HEK293 (cell line): ENCODE measurements at regions not wholly inside any gene's neighbourhood (a gene's known extent, or its start where the extent isn't known, plus 50 kb on each side); places are given as distances from the start of the nearest gene placed in this dataset.

Experiments used
- CTCF ChIA-PET: fragments of 350-600 bp; formaldehyde crosslinking; extraction: SDS; loops from one replicate; lab custom pipeline; 2021; ENCODE audit warnings: antibody characterized with exemption; lab: Yijun Ruan, JAX
- POLR2A ChIA-PET: fragments of 300-600 bp; formaldehyde crosslinking; extraction: SDS; loops from one replicate; lab custom pipeline; 2020; ENCODE audit warnings: antibody characterized with exemption, inconsistent platforms; lab: Yijun Ruan, JAX
- H3K27ac ChIP-seq: fragments of 200-500 bp; sonication (Bioruptor generic); 2 replicates; pipeline ENCODE4 v1.5.1; 2014; ENCODE audit warnings: low read depth, low read length, control low read depth, inconsistent platforms; ENCODE audit errors: extremely low read depth
- H3K36me3 ChIP-seq, 2 experiments: fragments of 200-500 bp in 1 of 2; sonication (Bioruptor generic) in 1 of 2; 1 replicate in 1 of 2; 2 replicates in 1 of 2; pipeline ENCODE4 v1.5.1; 2014 to 2017; ENCODE audit warnings: inconsistent platforms in 2 of 2, low read length in 2 of 2; ENCODE audit not compliant: control insufficient read depth in 2 of 2, insufficient read depth in 1 of 2
- H3K4me1 ChIP-seq: fragments of 200-500 bp; sonication (Bioruptor generic); 2 replicates; pipeline ENCODE4 v1.5.1; 2014; ENCODE audit warnings: mild to moderate bottlenecking, low read length, inconsistent platforms; ENCODE audit not compliant: control insufficient read depth, insufficient read depth
- H3K4me3 ChIP-seq: 2 replicates; pipeline ENCODE4 v1.5.1; 2011; ENCODE audit warnings: low read depth, mild to moderate bottlenecking, control low read depth, low read length, moderate library complexity
- H3K9me3 ChIP-seq: fragments of 200-500 bp; sonication (Bioruptor generic); 2 replicates; pipeline ENCODE4 v1.5.1; 2014; ENCODE audit warnings: low read depth, low read length, inconsistent platforms; ENCODE audit not compliant: control insufficient read depth, insufficient read depth
- HOXD13 ChIP-seq: sonication (generic); formaldehyde crosslinking; IDR thresholded peaks from 2 replicates; pipeline ENCODE4 v1.8.0; 2022; ENCODE audit warnings: missing genetic modification reagents, borderline replicate concordance
- IKZF3 ChIP-seq: fragments of 450-650 bp; IDR thresholded peaks from 2 replicates; pipeline ENCODE4 v1.5.0; 2018; ENCODE audit warnings: missing biosample characterization, mild to moderate bottlenecking, missing genetic modification characterization, moderate library complexity
- KLF10 ChIP-seq: fragments of 450-650 bp; IDR thresholded peaks from 2 replicates; pipeline ENCODE4 v1.5.1; 2018; ENCODE audit warnings: missing biosample characterization, mild to moderate bottlenecking, missing genetic modification characterization
- KLF8 ChIP-seq: fragments of 450-650 bp; formaldehyde crosslinking; IDR thresholded peaks from 2 replicates; pipeline ENCODE4 v1.5.1; 2016; ENCODE audit warnings: missing biosample characterization, missing genetic modification characterization
- OVOL3 ChIP-seq: fragments of 450-650 bp; formaldehyde crosslinking; IDR thresholded peaks from 2 replicates; pipeline ENCODE4 v1.5.1; 2016; ENCODE audit warnings: missing biosample characterization, missing genetic modification characterization
- SP3 ChIP-seq: fragments of 450-650 bp; formaldehyde crosslinking; IDR thresholded peaks from 2 replicates; pipeline ENCODE4 v1.5.1; 2016; ENCODE audit warnings: missing biosample characterization, missing genetic modification characterization
- SP7 ChIP-seq: fragments of 450-650 bp; formaldehyde crosslinking; IDR thresholded peaks from 2 replicates; pipeline ENCODE4 v1.5.1; 2016; ENCODE audit warnings: missing biosample characterization, missing genetic modification characterization
- ZBTB10 ChIP-seq: fragments of 450-650 bp; formaldehyde crosslinking; IDR thresholded peaks from 2 replicates; pipeline ENCODE4 v1.5.1; 2016; ENCODE audit warnings: missing biosample characterization, missing genetic modification characterization
- ZBTB11 ChIP-seq: fragments of 450-650 bp; formaldehyde crosslinking; conservative IDR thresholded peaks from 2 replicates; pipeline ENCODE4 v1.5.1; 2016; ENCODE audit warnings: low read depth, missing biosample characterization, missing genetic modification characterization
- ZBTB8A ChIP-seq: fragments of 450-650 bp; formaldehyde crosslinking; IDR thresholded peaks from 2 replicates; pipeline ENCODE4 v1.5.1; 2016; ENCODE audit warnings: missing biosample characterization, missing genetic modification characterization
- ZNF10 ChIP-seq: fragments of 450-650 bp; formaldehyde crosslinking; IDR thresholded peaks from 2 replicates; pipeline ENCODE4 v1.5.1; 2017; ENCODE audit warnings: missing biosample characterization, missing genetic modification characterization
- ZNF112 ChIP-seq: fragments of 450-650 bp; formaldehyde crosslinking; IDR thresholded peaks from 2 replicates; pipeline ENCODE4 v1.5.0; 2017; ENCODE audit warnings: missing biosample characterization, missing genetic modification characterization
- ZNF214 ChIP-seq: fragments of 450-650 bp; formaldehyde crosslinking; IDR thresholded peaks from 2 replicates; pipeline ENCODE4 v1.5.1; 2017; ENCODE audit warnings: missing biosample characterization, mild to moderate bottlenecking, missing genetic modification characterization, borderline replicate concordance
- ZNF26 ChIP-seq: fragments of 450-650 bp; formaldehyde crosslinking; IDR thresholded peaks from 2 replicates; pipeline ENCODE4 v1.5.1; 2016; ENCODE audit warnings: missing biosample characterization, missing genetic modification characterization
- ZNF350 ChIP-seq: fragments of 450-650 bp; formaldehyde crosslinking; IDR thresholded peaks from 2 replicates; pipeline ENCODE4 v1.5.0; 2017; ENCODE audit warnings: missing biosample characterization, mild to moderate bottlenecking, missing genetic modification characterization
- ZNF394 ChIP-seq: fragments of 450-650 bp; formaldehyde crosslinking; IDR thresholded peaks from 2 replicates; pipeline ENCODE4 v1.5.1; 2016; ENCODE audit warnings: missing biosample characterization, missing genetic modification characterization, mild to moderate bottlenecking, moderate library complexity, borderline replicate concordance
- ZNF747 ChIP-seq: fragments of 450-650 bp; formaldehyde crosslinking; IDR thresholded peaks from 2 replicates; pipeline ENCODE4 v1.5.1; 2016; ENCODE audit warnings: missing biosample characterization, missing genetic modification characterization
- ZSCAN16 ChIP-seq: fragments of 450-650 bp; formaldehyde crosslinking; IDR thresholded peaks from 2 replicates; pipeline ENCODE4 v1.5.1; 2016; ENCODE audit warnings: missing biosample characterization, missing genetic modification characterization
- ZSCAN18 ChIP-seq: fragments of 450-650 bp; formaldehyde crosslinking; IDR thresholded peaks from 2 replicates; pipeline ENCODE4 v1.5.1; 2016; ENCODE audit warnings: missing biosample characterization, missing genetic modification characterization
- ZSCAN4 ChIP-seq: fragments of 450-650 bp; formaldehyde crosslinking; IDR thresholded peaks from 2 replicates; pipeline ENCODE4 v1.5.1; 2017; ENCODE audit warnings: missing biosample characterization, missing genetic modification characterization

- ChIA-PET POLR2A (no interaction called here), CTCF (no interaction called here)
- no peaks in the 10 kb centered on the region for H3K36me3 ChIP-seq
- H3K9me3 ChIP-seq, result no peaks in the 10 kb centered on the region
- H3K27ac ChIP-seq, result no peak overlapping the region
- peaks cover 11% of the 10 kb centered on the region for H3K4me1 ChIP-seq
- no peak overlapping the region for H3K4me3 ChIP-seq
- no peak for TF ChIP-seq OVOL3 (tag by site-specific recombination)
- TF ChIP-seq ZNF10 (tag by site-specific recombination), result no peak
- TF ChIP-seq ZNF112 (tag by site-specific recombination), result no peak
- no peak for TF ChIP-seq SP3 (tag by site-specific recombination)
- no peak for TF ChIP-seq ZNF214 (tag by site-specific recombination)
- no peak for TF ChIP-seq ZBTB8A (tag by site-specific recombination)
- no peak for TF ChIP-seq ZBTB11
- TF ChIP-seq ZSCAN18 (tag by site-specific recombination), result no peak
- TF ChIP-seq ZSCAN16 (tag by site-specific recombination), result no peak
- no peak for TF ChIP-seq ZNF26 (tag by site-specific recombination)
- TF ChIP-seq ZBTB10, result no peak
- no peak for TF ChIP-seq SP7
- no peak for TF ChIP-seq ZNF394 (tag by site-specific recombination)
- TF ChIP-seq ZSCAN4 (tag by site-specific recombination), result no peak
- TF ChIP-seq ZNF747 (tag by site-specific recombination), result no peak
- no peak for TF ChIP-seq ZNF350
- no peak for TF ChIP-seq HOXD13 (CRISPR knock-in tag)
- no peak for TF ChIP-seq IKZF3 (tag by site-specific recombination)
- no peak for TF ChIP-seq KLF8 (tag by site-specific recombination)
- TF ChIP-seq KLF10 (tag by site-specific recombination), result no peak
Observed at GRCh38 chr5:81908044-81908443, 63.8 kb upstream of the ATG10 start.
